GM19351 (cell line): ENCODE measurements at regions not wholly inside any gene's neighbourhood (a gene's known extent, or its start where the extent isn't known, plus 50 kb on each side); places are given as distances from the start of the nearest gene placed in this dataset.

ENCODE experiments used
- ATAC-seq: cut with Tn5 transposase; IDR thresholded peaks from one replicate; pipeline ENCODE4 v1.9.1; 2021; ENCODE audit warnings: mild to moderate bottlenecking, moderate library complexity; ENCODE audit not compliant: unreplicated experiment

- ATAC-seq = no peak
Measured at GRCh38 chr12:130016986-130017385, 113.2 kb upstream of the TMEM132D start.

GRCh38 chr12:130017591-130018449, 114.0 kb upstream of the TMEM132D start:
- ATAC-seq = no peak

- ATAC-seq = no peak
Measured at GRCh38 chr12:130018614-130019013, 114.8 kb upstream of the TMEM132D start.

GRCh38 chr12:130026608-130027176, 122.9 kb upstream of the TMEM132D start:
- no peak for ATAC-seq

GRCh38 chr12:130027798-130028197, 124.0 kb upstream of the TMEM132D start:
- ATAC-seq = no peak

- ATAC-seq = no peak
Measured at GRCh38 chr12:130029151-130029550, 125.3 kb upstream of the TMEM132D start.

- ATAC-seq = no peak
Measured at GRCh38 chr12:130031041-130031440, 127.2 kb upstream of the TMEM132D start.

GRCh38 chr12:130031571-130032189, 127.9 kb upstream of the TMEM132D start:
- ATAC-seq = peak; percentile 79

GRCh38 chr12:130041983-130042812, 120.1 kb upstream of the FZD10 start:
- no peak for ATAC-seq

GRCh38 chr12:130043685-130044406, 118.4 kb upstream of the FZD10 start:
- ATAC-seq = no peak

GRCh38 chr12:130044991-130045621, 117.2 kb upstream of the FZD10 start:
- no peak for ATAC-seq

- no peak for ATAC-seq
Measured at GRCh38 chr12:130049666-130050065, 112.6 kb upstream of the FZD10 start.

GRCh38 chr12:130051900-130052299, 110.4 kb upstream of the FZD10 start:
- ATAC-seq = no peak

GRCh38 chr12:130053651-130054069, 108.6 kb upstream of the FZD10 start:
- ATAC-seq = no peak

- ATAC-seq = no peak
Measured at GRCh38 chr12:130054803-130055202, 107.5 kb upstream of the FZD10 start.

GRCh38 chr12:130058926-130059472, 103.3 kb upstream of the FZD10 start:
- no peak for ATAC-seq

- no peak for ATAC-seq
Measured at GRCh38 chr12:130063866-130064265, 98.4 kb upstream of the FZD10 start.

- ATAC-seq = no peak
Measured at GRCh38 chr12:130064999-130065398, 97.3 kb upstream of the FZD10 start.

GRCh38 chr12:130066742-130067141, 95.5 kb upstream of the FZD10 start:
- ATAC-seq = no peak

- ATAC-seq = no peak
Measured at GRCh38 chr12:130068741-130069140, 93.5 kb upstream of the FZD10 start.
